GM19467 (cell line): ENCODE measurements at regions not wholly inside any gene's neighbourhood (a gene's known extent, or its start where the extent isn't known, plus 50 kb on each side); places are given as distances from the start of the nearest gene placed in this dataset.
"Not testable (repeated sequence)": the region's sequence is repeated elsewhere in the genome, so short reads cannot be mapped to it uniquely, and the experiment has no call there.

Experiments
- ATAC-seq: cut with Tn5 transposase; IDR thresholded peaks from one replicate; pipeline ENCODE4 v1.9.1; 2021; ENCODE audit warnings: mild to moderate bottlenecking, moderate library complexity; ENCODE audit not compliant: unreplicated experiment

DNA sequence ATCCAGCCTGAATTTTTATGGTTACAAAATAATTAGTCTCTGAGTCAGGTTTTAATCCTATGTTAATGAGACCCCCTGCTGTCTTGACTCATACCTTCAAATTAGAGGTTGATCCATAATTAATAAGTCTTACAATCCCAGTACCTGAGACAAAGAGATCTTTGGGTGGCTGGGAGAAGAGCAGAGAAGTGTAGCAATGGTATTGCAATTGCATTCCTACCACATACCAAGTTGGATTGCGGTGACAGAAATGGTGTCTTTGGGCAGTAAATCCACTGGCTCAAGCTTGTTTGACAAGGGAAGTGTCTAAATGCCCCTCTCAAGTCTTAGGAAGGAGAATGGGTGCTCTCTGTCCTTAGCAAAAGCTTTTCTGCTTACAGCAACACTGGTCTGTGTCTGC, 150.4 kb downstream of the BTBD3 start:
- no peak for ATAC-seq

DNA sequence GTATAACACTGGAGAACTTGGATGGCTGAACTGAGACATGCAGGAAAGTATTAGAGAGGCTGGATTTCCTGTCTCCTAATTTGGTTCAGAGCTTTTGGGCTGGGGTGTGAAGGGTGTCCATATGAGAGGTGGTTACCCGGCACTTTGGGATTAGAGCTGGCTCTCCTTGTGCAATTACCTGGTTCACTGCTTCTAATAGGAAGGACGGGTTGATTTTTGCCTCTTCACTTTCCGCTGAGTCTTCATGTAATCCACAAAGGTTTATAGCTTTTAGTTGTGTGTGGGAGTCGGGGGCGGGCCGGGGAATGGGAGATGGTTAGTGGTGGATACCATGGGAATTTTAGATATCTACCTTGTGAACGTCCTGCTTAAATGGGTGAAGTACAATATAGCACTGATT, 151.5 kb downstream of the BTBD3 start:
- ATAC-seq, result no peak

- no peak for ATAC-seq
These were observed 154.7 kb downstream of the BTBD3 start for GRCh38 chr20:12072221-12072953.

DNA sequence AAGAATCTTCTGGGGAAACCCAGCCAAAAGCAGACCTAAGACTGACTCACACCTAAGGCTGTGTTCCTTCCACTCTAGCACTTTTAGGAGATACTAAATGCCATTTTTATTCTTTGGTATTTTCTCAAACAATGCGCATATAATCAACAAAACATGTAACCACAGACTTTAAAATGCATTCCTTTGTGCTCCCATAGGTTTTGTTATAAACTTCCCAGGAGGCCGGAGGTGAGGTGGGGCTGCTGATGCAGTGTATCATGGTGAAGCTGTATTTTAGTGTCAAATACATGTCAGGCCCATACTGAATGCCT, 155.2 kb downstream of the BTBD3 start:
- no peak for ATAC-seq

DNA sequence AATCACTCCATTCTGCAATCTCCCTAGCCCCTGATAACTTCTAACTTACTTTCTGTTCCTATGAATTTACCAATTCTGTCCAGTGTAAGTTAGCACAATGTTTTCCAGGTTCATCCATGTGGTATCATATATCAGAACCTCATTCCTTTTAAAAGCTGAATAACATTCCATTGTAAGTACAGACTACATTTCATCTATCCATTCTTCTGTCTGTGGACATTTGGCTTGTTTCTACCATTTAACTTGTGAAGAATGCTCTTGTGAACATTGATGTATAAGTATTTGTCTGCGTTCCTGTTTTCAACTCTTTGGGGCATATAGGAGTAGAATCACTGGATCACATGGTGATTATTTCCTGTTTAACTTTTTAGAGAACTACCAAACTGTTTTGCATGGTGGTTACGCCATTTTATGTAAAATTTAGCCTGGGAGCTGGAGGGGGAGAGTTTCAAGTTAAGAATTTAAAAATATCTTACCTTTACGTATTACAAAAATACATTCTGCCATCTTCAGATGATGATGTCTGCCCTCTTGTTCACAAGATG, 156.5 kb downstream of the BTBD3 start:
- no peak for ATAC-seq

GRCh38 chr20:12076200-12076599, 158.5 kb downstream of the BTBD3 start:
- ATAC-seq, result no peak

- no peak for ATAC-seq
These were observed 160.2 kb downstream of the BTBD3 start for GRCh38 chr20:12077875-12078274.

- no peak for ATAC-seq
These were observed 161.8 kb downstream of the BTBD3 start for GRCh38 chr20:12079490-12079889.

GRCh38 chr20:12083269-12083668, 165.6 kb downstream of the BTBD3 start:
- ATAC-seq, result no peak

GRCh38 chr20:12084482-12084881, 166.8 kb downstream of the BTBD3 start:
- no peak for ATAC-seq

DNA sequence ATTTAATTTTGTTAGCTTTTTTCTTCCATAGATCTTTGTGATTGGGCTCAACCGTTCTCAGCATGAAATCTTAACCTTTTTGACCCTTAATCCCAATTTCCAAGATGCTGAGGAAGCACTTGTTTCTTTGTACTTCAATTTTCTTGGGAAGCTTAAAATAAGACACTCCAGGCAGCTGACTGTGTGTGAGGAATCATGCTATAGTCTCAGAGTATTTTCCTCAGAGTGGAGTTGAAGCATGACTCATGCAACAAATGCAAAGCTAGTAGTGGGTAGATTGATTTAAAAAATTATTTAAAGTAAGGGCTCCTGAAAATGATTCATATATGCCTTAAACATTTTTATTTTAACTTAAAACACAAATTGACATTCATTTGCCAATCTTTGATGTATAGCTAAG, 168.7 kb downstream of the BTBD3 start:
- ATAC-seq, result no peak

GRCh38 chr20:12090920-12091319, 173.2 kb downstream of the BTBD3 start:
- no peak for ATAC-seq

GRCh38 chr20:12093057-12093796, 175.5 kb downstream of the BTBD3 start:
- no peak for ATAC-seq

- ATAC-seq, result not testable (repeated sequence)
These were observed 176.1 kb downstream of the BTBD3 start for GRCh38 chr20:12093797-12094190.

DNA sequence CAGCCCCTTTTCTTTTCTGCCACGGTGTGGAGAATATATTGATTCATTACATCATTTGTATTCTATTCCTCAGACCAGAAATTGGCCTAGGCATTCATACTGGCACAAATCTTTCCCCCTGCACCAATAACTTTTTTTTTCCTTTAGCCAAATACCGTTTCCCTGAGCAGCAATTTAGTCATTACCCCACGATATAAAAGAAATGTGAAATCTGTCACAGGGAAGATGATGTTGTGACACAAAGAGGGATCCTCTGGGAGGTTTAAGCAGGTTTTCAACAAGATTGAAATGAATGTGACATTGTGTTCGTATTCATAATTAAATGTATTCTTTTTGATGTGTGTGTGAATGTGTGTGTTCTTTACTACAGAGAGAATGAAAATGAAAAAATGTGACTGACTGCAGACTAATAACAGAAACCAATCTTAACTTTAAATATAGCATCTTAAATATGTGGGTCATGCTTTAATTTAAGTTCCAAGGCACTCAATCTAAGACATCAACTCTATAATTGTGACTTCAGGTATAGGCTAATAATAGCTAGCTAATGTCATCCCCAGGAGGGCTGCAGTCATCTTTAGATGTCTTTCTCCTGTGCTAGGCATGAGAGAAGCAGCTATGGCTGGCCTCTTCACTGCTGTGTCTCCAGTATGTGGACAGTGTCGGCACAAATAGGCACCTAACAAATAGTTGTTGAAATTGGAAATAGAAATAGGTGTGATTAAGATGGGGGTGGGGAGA, 177.7 kb downstream of the BTBD3 start:
- no peak for ATAC-seq

DNA sequence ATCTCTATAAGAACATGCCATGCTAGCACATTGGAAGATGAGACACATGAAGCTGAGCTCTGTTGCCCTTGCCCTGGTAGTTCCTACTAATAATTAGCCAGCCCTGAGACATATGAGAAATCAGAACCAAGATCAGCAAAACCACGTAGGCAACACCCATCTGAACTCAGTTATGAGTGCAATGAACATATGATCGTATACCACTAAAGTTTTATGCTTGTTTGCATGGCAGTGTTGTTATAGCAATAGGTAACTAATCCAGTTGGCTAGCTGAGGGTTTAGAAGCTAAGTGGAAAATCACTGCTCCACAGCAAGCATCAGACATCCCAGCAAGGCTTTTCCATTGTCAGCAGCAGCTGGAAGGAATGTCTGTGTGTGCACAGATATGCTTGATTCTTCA, 180.7 kb downstream of the BTBD3 start:
- ATAC-seq, result no peak

- ATAC-seq, result no peak
These were observed 191.2 kb downstream of the BTBD3 start for GRCh38 chr20:12108846-12109245.

- no peak for ATAC-seq
These were observed 192.6 kb downstream of the BTBD3 start for GRCh38 chr20:12110274-12110673.

- no peak for ATAC-seq
These were observed 193.0 kb downstream of the BTBD3 start for GRCh38 chr20:12110711-12111110.

DNA sequence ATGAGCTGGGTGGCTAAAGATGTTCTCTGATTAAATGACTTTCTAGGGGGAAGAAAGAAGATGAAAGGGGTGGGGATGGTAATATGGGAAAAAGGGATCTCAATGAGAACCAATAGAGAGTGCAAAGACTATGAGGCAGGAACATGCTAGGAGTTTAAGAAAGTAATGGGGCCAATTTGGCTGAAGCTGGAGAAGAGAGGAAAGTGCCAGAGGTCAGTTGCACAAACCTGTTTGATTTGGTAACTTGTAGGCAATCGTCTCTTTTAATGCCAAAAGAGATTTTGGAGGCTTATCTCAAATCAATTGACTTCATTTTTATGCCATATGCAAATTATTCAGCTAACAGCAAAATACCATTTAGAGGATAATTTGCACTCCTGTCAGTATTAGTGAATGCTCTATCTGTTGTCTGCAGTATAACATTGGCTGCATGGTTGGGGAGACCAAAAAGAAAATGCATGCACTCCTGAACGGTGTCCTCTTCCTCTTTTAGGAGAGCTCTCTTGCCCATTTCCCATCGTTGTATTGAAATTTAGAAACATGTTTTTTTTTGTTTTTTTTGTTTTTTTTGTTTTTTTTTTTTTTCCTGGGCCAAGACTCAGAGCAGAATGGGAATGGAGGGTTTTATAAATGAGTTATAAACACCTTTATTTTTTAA, 193.9 kb downstream of the BTBD3 start:
- no peak for ATAC-seq

DNA sequence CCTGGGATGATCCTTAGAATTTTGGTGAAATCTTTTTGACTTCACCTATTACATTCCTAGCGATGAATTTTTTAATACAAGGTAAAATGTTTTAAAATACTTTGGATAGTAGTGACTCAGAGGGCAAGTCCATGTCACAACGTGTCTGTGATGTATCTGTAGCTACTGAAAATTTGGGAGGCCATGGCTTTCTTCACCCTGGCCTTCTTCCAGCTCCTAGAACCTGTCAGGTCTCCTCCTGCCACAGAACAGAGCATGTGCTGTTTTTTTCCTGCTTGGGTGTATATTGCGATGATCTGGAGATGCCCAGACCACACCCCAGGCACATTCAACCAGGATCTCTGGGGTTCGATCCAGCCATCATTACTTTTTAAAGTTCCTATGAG, 194.4 kb downstream of the BTBD3 start:
- no peak for ATAC-seq
